PC-9 (cell line): ENCODE measurements at regions not wholly inside any gene's neighbourhood (a gene's known extent, or its start where the extent isn't known, plus 50 kb on each side); places are given as distances from the start of the nearest gene placed in this dataset.

Experiments
- BruUV-seq: library from RNA; stranded (reverse); fragments of 400-500 nt; replicated peaks from 2 replicates; lab custom pipeline; 2021; lab: Mats Ljungman, UMichigan
- CTCF ChIA-PET: fragments of 300-600 bp; sonication (Branson Sonifier 250); formaldehyde crosslinking; loops from one replicate; lab custom pipeline; 2022; ENCODE audit warnings: antibody characterized with exemption; lab: Charles Lee
- POLR2A ChIA-PET: fragments of 300-600 bp; sonication (Branson Sonifier 250); formaldehyde crosslinking; loops from one replicate; lab custom pipeline; 2022; ENCODE audit warnings: antibody characterized with exemption; ENCODE audit not compliant: unreplicated experiment; lab: Charles Lee
- DNase-seq, 2 experiments: peaks; one replicate each; pipeline versions ENCODE4 v3.0.0 to v3.0.0-alpha.2; 2015 to 2022; ENCODE audit warnings: mixed read lengths in 1 of 2
- H2AFZ ChIP-seq: fragments of 200-600 bp; sonication (generic); 2 replicates; pipeline ENCODE4 v1.8.1; 2017; ENCODE audit warnings: antibody characterized with exemption
- H3F3A ChIP-seq: fragments of 200-600 bp; sonication (generic); 2 replicates; pipeline ENCODE4 v1.8.1; 2017; ENCODE audit warnings: antibody characterized with exemption, mild to moderate bottlenecking, low read depth; ENCODE audit not compliant: insufficient read depth
- H3K27ac ChIP-seq: fragments of 200-600 bp; sonication (generic); 2 replicates; pipeline ENCODE4 v1.6.1; 2016; ENCODE audit warnings: mixed run types
- H3K27me3 ChIP-seq: fragments of 200-600 bp; sonication (generic); 2 replicates; pipeline ENCODE4 v1.6.1; 2016; ENCODE audit warnings: low read depth, mixed run types; ENCODE audit not compliant: insufficient read depth
- H3K36me3 ChIP-seq: fragments of 200-600 bp; sonication (generic); 2 replicates; pipeline ENCODE4 v1.6.1; 2016; ENCODE audit warnings: low read depth, mixed run types
- H3K4me1 ChIP-seq: fragments of 200-600 bp; sonication (generic); replicated peaks from 2 replicates; pipeline ENCODE4 v1.6.1; 2016; ENCODE audit warnings: mixed run types; ENCODE audit not compliant: insufficient read depth
- H3K4me2 ChIP-seq: fragments of 200-600 bp; sonication (generic); 2 replicates; pipeline ENCODE4 v1.6.1; 2017; ENCODE audit warnings: mixed run types
- H3K4me3 ChIP-seq: fragments of 200-600 bp; sonication (generic); 2 replicates; pipeline ENCODE4 v1.6.1; 2016; ENCODE audit warnings: mixed run types
- H3K79me2 ChIP-seq: fragments of 200-600 bp; sonication (generic); 2 replicates; pipeline ENCODE4 v1.6.1; 2017; ENCODE audit warnings: low read depth, mixed run types
- H3K9me2 ChIP-seq: fragments of 200-600 bp; sonication (generic); 2 replicates; pipeline ENCODE4 v1.8.1; 2017; ENCODE audit warnings: mild to moderate bottlenecking; ENCODE audit not compliant: insufficient read depth
- H3K9me3 ChIP-seq: fragments of 200-600 bp; sonication (generic); 2 replicates; pipeline ENCODE4 v1.8.1; 2016; ENCODE audit warnings: low read depth; ENCODE audit not compliant: insufficient read depth
- H4K20me1 ChIP-seq: fragments of 200-600 bp; sonication (generic); 2 replicates; pipeline ENCODE4 v1.8.1; 2017; ENCODE audit not compliant: insufficient read depth
- EZH2 ChIP-seq: fragments of 200-600 bp; sonication (generic); IDR thresholded peaks from 2 replicates; pipeline ENCODE4 v1.8.0; 2017; ENCODE audit warnings: antibody characterized with exemption, low read depth
- intact Hi-C: fragments of 100-400 bp; cut with micrococcal nuclease; formaldehyde crosslinking; loops from one replicate; pipeline ENCODE4 v1.10.0; 2022; ENCODE audit not compliant: unreplicated experiment
- TF ChIP-seq, protein P1 (sequence below): fragments of 200-600 bp; sonication (generic); conservative IDR thresholded peaks from 2 replicates; pipeline ENCODE4 v1.6.1; 2017; ENCODE audit warnings: mixed run types, antibody characterized with exemption, mild to moderate bottlenecking, moderate library complexity

DNA sequence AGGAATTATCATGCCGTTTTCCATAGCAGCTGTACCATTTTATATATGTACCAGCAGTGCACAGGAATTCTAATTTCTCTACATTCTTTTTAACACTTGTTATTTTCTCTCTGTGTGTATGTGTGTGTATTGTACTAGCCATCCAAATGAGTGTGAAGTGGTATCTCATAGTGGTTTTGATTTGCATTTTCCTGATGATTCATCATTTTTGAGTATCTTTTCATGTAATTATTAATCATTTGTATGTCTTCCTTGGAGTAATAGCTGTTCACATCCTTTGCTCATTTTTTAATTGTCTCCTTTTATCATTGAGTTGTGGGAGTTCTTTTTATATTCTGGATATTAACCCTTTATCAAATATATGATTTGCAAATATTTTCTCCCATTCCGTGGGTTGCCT lies 95.6 kb upstream of the MANSC4 start:
- Histone ChIP-seq H3K4me2 (no peak overlapping the region), H3K4me1 (no peaks in the 10 kb centered on the region), H3K9me2 (no peaks in the 10 kb centered on the region), H3K9me3 (no peaks in the 10 kb centered on the region), H3K79me2 (no peaks in the 10 kb centered on the region), H3K4me3 (no peak overlapping the region), H3K36me3 (no peaks in the 10 kb centered on the region), H4K20me1 (no peaks in the 10 kb centered on the region), H3K27ac (no peak overlapping the region), H3F3A (peaks cover 4% of the 10 kb centered on the region; the same call in 1 of the 2 replicates), H2AFZ (no peak overlapping the region; the same call in 1 of the 2 replicates), H3K27me3 (no peaks in the 10 kb centered on the region)
- no TSS peak for BruUV-seq
- intact Hi-C loops: no loop called here
- TF ChIP-seq, protein P1, sequence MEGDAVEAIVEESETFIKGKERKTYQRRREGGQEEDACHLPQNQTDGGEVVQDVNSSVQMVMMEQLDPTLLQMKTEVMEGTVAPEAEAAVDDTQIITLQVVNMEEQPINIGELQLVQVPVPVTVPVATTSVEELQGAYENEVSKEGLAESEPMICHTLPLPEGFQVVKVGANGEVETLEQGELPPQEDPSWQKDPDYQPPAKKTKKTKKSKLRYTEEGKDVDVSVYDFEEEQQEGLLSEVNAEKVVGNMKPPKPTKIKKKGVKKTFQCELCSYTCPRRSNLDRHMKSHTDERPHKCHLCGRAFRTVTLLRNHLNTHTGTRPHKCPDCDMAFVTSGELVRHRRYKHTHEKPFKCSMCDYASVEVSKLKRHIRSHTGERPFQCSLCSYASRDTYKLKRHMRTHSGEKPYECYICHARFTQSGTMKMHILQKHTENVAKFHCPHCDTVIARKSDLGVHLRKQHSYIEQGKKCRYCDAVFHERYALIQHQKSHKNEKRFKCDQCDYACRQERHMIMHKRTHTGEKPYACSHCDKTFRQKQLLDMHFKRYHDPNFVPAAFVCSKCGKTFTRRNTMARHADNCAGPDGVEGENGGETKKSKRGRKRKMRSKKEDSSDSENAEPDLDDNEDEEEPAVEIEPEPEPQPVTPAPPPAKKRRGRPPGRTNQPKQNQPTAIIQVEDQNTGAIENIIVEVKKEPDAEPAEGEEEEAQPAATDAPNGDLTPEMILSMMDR: no peak
- no peak for TF ChIP-seq EZH2
- CTCF ChIA-PET: no interaction called here
- no peak for DNase-seq
- POLR2A ChIA-PET: no interaction called here

DNA sequence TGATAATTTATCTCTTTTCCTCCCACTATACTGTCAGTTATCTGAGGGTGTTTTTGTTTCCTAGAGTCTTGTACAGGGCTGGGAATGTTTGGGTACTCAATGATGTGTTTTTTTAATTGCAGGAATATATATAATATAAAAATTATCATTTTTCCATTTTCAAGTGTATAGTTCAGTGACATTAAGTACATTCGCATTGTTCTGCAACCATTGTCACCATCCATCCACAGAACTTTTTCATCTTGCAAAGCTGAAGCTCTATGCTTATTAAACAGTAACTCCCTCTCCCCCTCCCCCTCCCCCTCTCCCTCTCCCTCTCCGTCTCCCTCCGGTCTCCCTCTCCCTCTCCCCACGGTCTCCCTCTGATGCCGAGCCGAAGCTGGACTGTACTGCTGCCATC lies 93.0 kb upstream of the MANSC4 start:
- Histone ChIP-seq H3K27me3 (no peaks in the 10 kb centered on the region), H3K79me2 (no peaks in the 10 kb centered on the region), H3K4me3 (no peak overlapping the region), H3K9me2 (no peaks in the 10 kb centered on the region), H3K27ac (no peak overlapping the region), H3K4me1 (no peaks in the 10 kb centered on the region), H3K9me3 (no peaks in the 10 kb centered on the region), H4K20me1 (no peaks in the 10 kb centered on the region), H3F3A (no peaks in the 10 kb centered on the region), H3K4me2 (no peak overlapping the region), H3K36me3 (no peaks in the 10 kb centered on the region), H2AFZ (no peak overlapping the region)
- DNase-seq: no peak
- no TSS peak for BruUV-seq
- TF ChIP-seq, protein P1: no peak
- no peak for TF ChIP-seq EZH2
- intact Hi-C loops: no loop called here
- ChIA-PET POLR2A (no interaction called here), CTCF (no interaction called here)

DNA sequence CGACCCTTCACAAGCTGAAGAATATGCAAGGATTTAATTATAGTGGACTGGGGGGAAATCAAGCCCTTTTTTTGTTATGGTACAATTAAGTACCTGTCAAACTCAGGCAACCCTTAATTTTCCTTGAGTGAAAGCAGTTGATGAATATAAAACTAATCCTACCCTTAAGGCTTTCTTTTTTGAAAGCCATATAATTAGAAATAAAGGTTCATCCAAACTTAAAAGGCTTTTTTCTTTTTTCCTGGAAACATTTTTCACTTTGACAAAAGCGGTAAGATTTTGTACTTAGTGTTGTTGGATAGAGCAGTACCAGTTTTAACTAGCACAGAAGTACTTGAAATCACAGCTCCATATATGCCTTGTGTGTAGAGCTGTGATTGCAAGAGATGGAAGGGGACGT lies 91.9 kb upstream of the MANSC4 start:
- Histone ChIP-seq H3K4me1 (no peaks in the 10 kb centered on the region), H3K36me3 (no peaks in the 10 kb centered on the region), H3K4me3 (no peak overlapping the region), H3K27ac (no peak overlapping the region), H3K9me2 (no peaks in the 10 kb centered on the region), H3K9me3 (no peaks in the 10 kb centered on the region), H3F3A (no peaks in the 10 kb centered on the region), H2AFZ (no peak overlapping the region), H4K20me1 (no peaks in the 10 kb centered on the region), H3K79me2 (no peaks in the 10 kb centered on the region), H3K27me3 (no peaks in the 10 kb centered on the region), H3K4me2 (no peak overlapping the region)
- CTCF ChIA-PET: interaction anchor here (0.6 kb wide), 1 partner anchor 377 kb away, joined by 3 read pairs; no protein-coding TSS in a partner anchor
- intact Hi-C loops: no loop called here
- POLR2A ChIA-PET: no interaction called here
- BruUV-seq: no TSS peak
- DNase-seq: no peak
- no peak for TF ChIP-seq EZH2
- TF ChIP-seq, protein P1: no peak
